ENCODE measurements at regions not wholly inside any gene's neighbourhood (a gene's known extent, or its start where the extent isn't known, plus 50 kb on each side); places are given as distances from the start of the nearest gene placed in this dataset.
A peak's percentile ranks its signal among the peaks of the same experiment; 100 is the strongest.

GRCh38 chr3:42037318-42037945, 53.7 kb upstream of the TRAK1 start:
- POLR2A ChIA-PET, result interaction anchor here (1.2 kb wide), 1 partner anchor 16 kb away, joined by 4 read pairs; no protein-coding TSS in a partner anchor
- no peak overlapping the region for H3K4me3 ChIP-seq (ENCODE audit: low read depth, low read length)
- CTCF ChIA-PET, result interaction anchor here (1.7 kb wide), 1 partner anchor 62 kb away, joined by 4 read pairs; no protein-coding TSS in a partner anchor
- no peak overlapping the region for H3K27ac ChIP-seq (ENCODE audit: low read depth, low read length)
- no peaks in the 10 kb centered on the region for H3K27me3 ChIP-seq (ENCODE audit: control insufficient read depth, insufficient read depth, low read length)
- DNase-seq (ENCODE audit: low read depth, low spot score), result no peak
- H3K9me3 ChIP-seq (ENCODE audit: control insufficient read depth, insufficient read depth, low read length), result no peaks in the 10 kb centered on the region
- TF ChIP-seq, protein P1, sequence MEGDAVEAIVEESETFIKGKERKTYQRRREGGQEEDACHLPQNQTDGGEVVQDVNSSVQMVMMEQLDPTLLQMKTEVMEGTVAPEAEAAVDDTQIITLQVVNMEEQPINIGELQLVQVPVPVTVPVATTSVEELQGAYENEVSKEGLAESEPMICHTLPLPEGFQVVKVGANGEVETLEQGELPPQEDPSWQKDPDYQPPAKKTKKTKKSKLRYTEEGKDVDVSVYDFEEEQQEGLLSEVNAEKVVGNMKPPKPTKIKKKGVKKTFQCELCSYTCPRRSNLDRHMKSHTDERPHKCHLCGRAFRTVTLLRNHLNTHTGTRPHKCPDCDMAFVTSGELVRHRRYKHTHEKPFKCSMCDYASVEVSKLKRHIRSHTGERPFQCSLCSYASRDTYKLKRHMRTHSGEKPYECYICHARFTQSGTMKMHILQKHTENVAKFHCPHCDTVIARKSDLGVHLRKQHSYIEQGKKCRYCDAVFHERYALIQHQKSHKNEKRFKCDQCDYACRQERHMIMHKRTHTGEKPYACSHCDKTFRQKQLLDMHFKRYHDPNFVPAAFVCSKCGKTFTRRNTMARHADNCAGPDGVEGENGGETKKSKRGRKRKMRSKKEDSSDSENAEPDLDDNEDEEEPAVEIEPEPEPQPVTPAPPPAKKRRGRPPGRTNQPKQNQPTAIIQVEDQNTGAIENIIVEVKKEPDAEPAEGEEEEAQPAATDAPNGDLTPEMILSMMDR (IDR thresholded peaks at IDR 0.05; ENCODE audit: low read depth, low read length), result no peak

GRCh38 chr3:42036483-42036823, 54.7 kb upstream of the TRAK1 start:
- ChIA-PET CTCF (interaction anchor here (0.6 to 1.7 kb wide), 4 partner anchors 11 to 155 kb away, joined by 3 to 8 read pairs (median 4); no protein-coding TSS in a partner anchor), POLR2A (interaction anchor here (0.9 to 1.2 kb wide), 2 partner anchors 17 to 62 kb away, joined by 4 read pairs; no protein-coding TSS in a partner anchor)
- DNase-seq (ENCODE audit: low read depth, low spot score), result peak; percentile 82

GRCh38 chr3:42035816-42036482, 55.2 kb upstream of the TRAK1 start:
- Histone ChIP-seq H3K9me3 (ENCODE audit: control insufficient read depth, insufficient read depth, low read length) (no peaks in the 10 kb centered on the region), H3K27me3 (ENCODE audit: control insufficient read depth, insufficient read depth, low read length) (no peaks in the 10 kb centered on the region), H3K4me3 (ENCODE audit: low read depth, low read length) (no peak overlapping the region), H3K27ac (ENCODE audit: low read depth, low read length) (peak overlapping the region; percentile 85)
- POLR2A ChIA-PET, result interaction anchor here (0.9 to 1.2 kb wide), 2 partner anchors 17 to 63 kb away, joined by 4 read pairs; no protein-coding TSS in a partner anchor
- CTCF ChIA-PET, result interaction anchor here (1.3 to 1.7 kb wide), 3 partner anchors 10 to 155 kb away, joined by 3 to 8 read pairs (median 4); no protein-coding TSS in a partner anchor
- DNase-seq (ENCODE audit: low read depth, low spot score), result no peak
- TF ChIP-seq, protein P1 (IDR thresholded peaks at IDR 0.05; ENCODE audit: low read depth, low read length), result no peak

More at GRCh38 chr3:42036483-42036823, 54.7 kb upstream of the TRAK1 start:
- Histone ChIP-seq H3K27me3 (ENCODE audit: control insufficient read depth, insufficient read depth, low read length) (no peaks in the 10 kb centered on the region), H3K27ac (ENCODE audit: low read depth, low read length) (peak overlapping the region; percentile 85), H3K4me3 (ENCODE audit: low read depth, low read length) (no peak overlapping the region), H3K9me3 (ENCODE audit: control insufficient read depth, insufficient read depth, low read length) (no peaks in the 10 kb centered on the region)
- TF ChIP-seq, protein P1 (IDR thresholded peaks at IDR 0.05; ENCODE audit: low read depth, low read length), result no peak

GRCh38 chr3:42035007-42035406, 56.1 kb upstream of the TRAK1 start:
- ChIA-PET CTCF (no interaction called here), POLR2A (no interaction called here)
- Histone ChIP-seq H3K27ac (ENCODE audit: low read depth, low read length) (no peak overlapping the region), H3K4me3 (ENCODE audit: low read depth, low read length) (no peak overlapping the region), H3K9me3 (ENCODE audit: control insufficient read depth, insufficient read depth, low read length) (no peaks in the 10 kb centered on the region), H3K27me3 (ENCODE audit: control insufficient read depth, insufficient read depth, low read length) (no peaks in the 10 kb centered on the region)
- DNase-seq (ENCODE audit: low read depth, low spot score), result no peak
- TF ChIP-seq, protein P1 (IDR thresholded peaks at IDR 0.05; ENCODE audit: low read depth, low read length), result no peak

DNA sequence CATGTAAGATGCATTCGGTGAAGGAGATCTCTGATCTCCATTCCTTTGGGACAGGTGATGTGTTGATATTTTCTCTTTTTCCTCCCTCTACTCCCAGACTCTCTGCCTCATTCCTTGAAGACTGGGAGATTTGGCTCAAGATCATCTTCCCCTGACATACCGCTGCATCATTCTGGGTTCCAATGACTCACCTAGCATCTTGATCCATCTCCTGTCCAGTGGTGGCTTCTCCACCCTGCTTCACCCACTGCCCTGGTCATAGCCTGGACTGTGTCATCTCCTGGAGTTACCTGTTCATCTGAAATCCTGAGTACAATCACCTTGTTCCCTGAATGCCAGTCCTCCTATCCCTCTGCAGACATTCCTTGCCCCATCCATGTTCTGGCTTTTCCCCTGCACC, 57.4 kb upstream of the TRAK1 start:
- POLR2A ChIA-PET, result interaction anchor here (0.6 to 0.9 kb wide), 2 partner anchors 9 to 28 kb away, joined by 4 read pairs; no protein-coding TSS in a partner anchor
- TF ChIP-seq, protein P1 (IDR thresholded peaks at IDR 0.05; ENCODE audit: low read depth, low read length), result no peak
- Histone ChIP-seq H3K27ac (ENCODE audit: low read depth, low read length) (peak overlapping the region; percentile 93), H3K4me3 (ENCODE audit: low read depth, low read length) (no peak overlapping the region), H3K9me3 (ENCODE audit: control insufficient read depth, insufficient read depth, low read length) (no peaks in the 10 kb centered on the region), H3K27me3 (ENCODE audit: control insufficient read depth, insufficient read depth, low read length) (no peaks in the 10 kb centered on the region)
- DNase-seq (ENCODE audit: low read depth, low spot score), result no peak
- CTCF ChIA-PET, result no interaction called here

All from AG04450 (cell line).